Bronchial epithelial cell (primary cell): ENCODE measurements at regions not wholly inside any gene's neighbourhood (a gene's known extent, or its start where the extent isn't known, plus 50 kb on each side); places are given as distances from the start of the nearest gene placed in this dataset.

Source experiments
- DNase-seq: peaks from one replicate; pipeline ENCODE4 v3.0.0-alpha.2; 2010; ENCODE audit warnings: low read depth
- FAIRE-seq: peaks from 2 replicates; lab custom pipeline; 2011; peaks lifted over from hg19 to GRCh38; lab: Jason Lieb, UNC
- H3K27me3 ChIP-seq: 2 replicates; pipeline ENCODE4 v1.5.1; 2011; ENCODE audit warnings: low read length; ENCODE audit not compliant: control insufficient read depth, insufficient read depth
- H3K36me3 ChIP-seq: 2 replicates; pipeline ENCODE4 v1.5.1; 2011; ENCODE audit warnings: low read length; ENCODE audit not compliant: control insufficient read depth, insufficient read depth
- H3K4me3 ChIP-seq: 2 replicates; pipeline ENCODE4 v1.5.1; 2011; ENCODE audit warnings: mild to moderate bottlenecking, low read depth, low read length, control low read depth
- TF ChIP-seq, protein P1 (sequence below): IDR thresholded peaks from 2 replicates; pipeline ENCODE4 v1.5.1; 2011; ENCODE audit warnings: mild to moderate bottlenecking, moderate library complexity, low read length, control low read depth, inconsistent platforms; ENCODE audit not compliant: insufficient read depth, severe bottlenecking

GRCh38 chr10:8137272-8137681 lies 82.8 kb downstream of the GATA3 start:
- TF ChIP-seq, protein P1, sequence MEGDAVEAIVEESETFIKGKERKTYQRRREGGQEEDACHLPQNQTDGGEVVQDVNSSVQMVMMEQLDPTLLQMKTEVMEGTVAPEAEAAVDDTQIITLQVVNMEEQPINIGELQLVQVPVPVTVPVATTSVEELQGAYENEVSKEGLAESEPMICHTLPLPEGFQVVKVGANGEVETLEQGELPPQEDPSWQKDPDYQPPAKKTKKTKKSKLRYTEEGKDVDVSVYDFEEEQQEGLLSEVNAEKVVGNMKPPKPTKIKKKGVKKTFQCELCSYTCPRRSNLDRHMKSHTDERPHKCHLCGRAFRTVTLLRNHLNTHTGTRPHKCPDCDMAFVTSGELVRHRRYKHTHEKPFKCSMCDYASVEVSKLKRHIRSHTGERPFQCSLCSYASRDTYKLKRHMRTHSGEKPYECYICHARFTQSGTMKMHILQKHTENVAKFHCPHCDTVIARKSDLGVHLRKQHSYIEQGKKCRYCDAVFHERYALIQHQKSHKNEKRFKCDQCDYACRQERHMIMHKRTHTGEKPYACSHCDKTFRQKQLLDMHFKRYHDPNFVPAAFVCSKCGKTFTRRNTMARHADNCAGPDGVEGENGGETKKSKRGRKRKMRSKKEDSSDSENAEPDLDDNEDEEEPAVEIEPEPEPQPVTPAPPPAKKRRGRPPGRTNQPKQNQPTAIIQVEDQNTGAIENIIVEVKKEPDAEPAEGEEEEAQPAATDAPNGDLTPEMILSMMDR = no peak
- H3K4me3 ChIP-seq = no peak overlapping the region
- no peaks in the 10 kb centered on the region for H3K36me3 ChIP-seq
- DNase-seq = no peak
- no peaks in the 10 kb centered on the region for H3K27me3 ChIP-seq
- no peak for FAIRE-seq

DNA sequence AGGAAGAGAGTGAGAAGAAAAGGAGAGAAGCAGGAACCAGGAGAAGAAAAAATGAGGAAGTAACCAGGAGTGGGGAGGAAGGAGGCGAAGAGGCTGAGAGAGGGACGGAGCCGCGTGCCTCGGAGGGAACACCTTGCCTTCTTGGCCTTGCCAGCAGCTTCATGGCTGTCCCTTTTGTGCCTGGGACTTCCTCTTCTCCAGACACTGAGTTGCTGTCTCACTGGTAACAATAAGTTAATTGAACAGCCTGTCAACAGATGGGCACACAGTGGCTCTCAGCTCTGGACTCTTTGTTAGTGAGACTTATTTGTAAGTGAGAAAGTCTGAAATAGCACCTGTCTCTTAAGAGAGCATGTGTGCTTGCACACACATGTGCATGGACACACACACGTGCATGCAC lies 83.2 kb downstream of the GATA3 start:
- Histone ChIP-seq H3K27me3 (no peaks in the 10 kb centered on the region), H3K4me3 (no peak overlapping the region), H3K36me3 (no peaks in the 10 kb centered on the region)
- DNase-seq (no peak), FAIRE-seq (no peak)
- TF ChIP-seq, protein P1 = no peak

GRCh38 chr10:8138471-8138870 lies 84.0 kb downstream of the GATA3 start:
- Histone ChIP-seq H3K36me3 (no peaks in the 10 kb centered on the region), H3K4me3 (no peak overlapping the region), H3K27me3 (no peaks in the 10 kb centered on the region)
- TF ChIP-seq, protein P1 = no peak
- FAIRE-seq (no peak), DNase-seq (peak; percentile 27)

DNA sequence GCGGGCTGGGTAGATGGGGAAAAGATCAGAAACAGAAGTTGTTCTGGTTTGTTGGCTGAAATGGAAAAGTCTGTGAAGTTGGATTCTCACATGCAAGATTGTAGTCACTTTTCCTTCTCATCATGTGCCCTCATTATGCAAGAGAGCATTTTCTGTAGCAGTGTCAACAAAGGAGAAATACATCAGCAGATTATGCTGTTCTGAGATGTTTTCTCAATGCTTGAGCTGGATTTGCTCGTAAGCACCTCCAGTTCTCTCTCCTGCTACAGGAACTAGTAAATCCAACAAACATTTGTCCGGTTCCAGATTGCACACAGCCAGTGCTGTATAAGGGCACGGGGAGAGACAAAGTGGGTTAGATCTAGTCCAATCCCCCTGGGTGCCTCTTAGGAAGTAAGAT lies 90.0 kb downstream of the GATA3 start:
- peak; percentile 28 for FAIRE-seq
- no peak for DNase-seq
- H3K4me3 ChIP-seq = no peak overlapping the region

DNA sequence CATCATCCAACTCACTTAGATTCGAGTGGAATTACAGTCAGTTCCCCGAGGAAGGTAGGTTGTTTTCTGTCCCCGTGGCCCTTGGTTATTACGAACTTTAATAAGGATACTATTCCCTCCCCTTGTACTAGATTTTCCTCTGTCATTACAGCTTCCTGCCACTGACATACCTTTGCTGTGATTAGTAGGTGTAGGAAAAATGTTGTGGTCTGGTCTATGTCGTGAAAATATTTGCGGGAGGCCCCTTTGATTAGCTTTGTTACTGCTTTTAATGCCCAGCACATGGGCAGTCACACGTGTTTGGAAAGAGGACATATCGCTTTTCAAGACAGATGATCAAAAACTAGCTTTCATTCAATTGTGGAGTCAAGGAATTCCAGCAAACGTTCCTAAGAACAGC lies 92.2 kb downstream of the GATA3 start:
- FAIRE-seq (no peak), DNase-seq (no peak)
- no peaks in the 10 kb centered on the region for H3K36me3 ChIP-seq
- TF ChIP-seq, protein P1 = no peak
- no peaks in the 10 kb centered on the region for H3K27me3 ChIP-seq
- H3K4me3 ChIP-seq = no peak overlapping the region

More for the DNA sequence above, 90.0 kb downstream of the GATA3 start:
- no peaks in the 10 kb centered on the region for H3K27me3 ChIP-seq
- H3K36me3 ChIP-seq = no peaks in the 10 kb centered on the region
- TF ChIP-seq, protein P1 = no peak

DNA sequence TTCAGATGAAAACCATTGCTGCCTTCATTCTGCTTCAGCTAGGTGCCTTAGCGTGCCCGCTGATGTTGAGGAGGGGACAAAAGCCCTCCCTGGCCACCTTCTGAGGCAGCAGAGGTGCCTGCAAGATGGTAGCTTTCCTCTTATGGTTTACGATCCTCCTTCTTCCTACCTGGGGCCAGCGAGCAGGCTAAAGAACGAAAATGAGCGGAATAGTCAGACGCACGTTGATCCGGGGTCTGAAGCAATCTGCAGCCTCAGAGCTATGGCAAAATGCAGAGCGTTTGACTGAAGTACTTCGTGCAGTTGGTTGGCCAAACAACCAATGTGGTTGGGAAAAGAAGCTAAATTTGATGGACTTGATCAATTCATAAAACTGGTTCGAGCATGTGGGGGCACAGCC lies 95.5 kb downstream of the GATA3 start:
- Histone ChIP-seq H3K27me3 (no peaks in the 10 kb centered on the region), H3K36me3 (no peaks in the 10 kb centered on the region), H3K4me3 (no peak overlapping the region)
- TF ChIP-seq, protein P1 = no peak
- FAIRE-seq (no peak), DNase-seq (no peak)
